ENCODE measurements at regions not wholly inside any gene's neighbourhood (a gene's known extent, or its start where the extent isn't known, plus 50 kb on each side); places are given as distances from the start of the nearest gene placed in this dataset.

- TF ChIP-seq CTCF (IDR thresholded peaks at IDR 0.05; ENCODE audit: low read depth, low read length) (no peak), EZH2phosphoT487 (IDR thresholded peaks at IDR 0.05; ENCODE audit: low read depth) (no peak)
These were observed 283.6 kb downstream of the QKI start for GRCh38 chr6:163698086-163698485.
